Stimulated activated CD8-positive, alpha-beta memory T cell treated with anti-CD3 and anti-CD28 coated beads, Interleukin-4, amount 100 ng/mL, for 1 hour (primary cell): ENCODE measurements at regions not wholly inside any gene's neighbourhood (a gene's known extent, or its start where the extent isn't known, plus 50 kb on each side); places are given as distances from the start of the nearest gene placed in this dataset.

Experiments
- DNase-seq, 2 donors: peaks; one replicate each; pipeline ENCODE4 v3.0.0-alpha.2; 2020; ENCODE audit warnings: low read depth in 2 of 2, low spot score in 1 of 2

- no peak for DNase-seq
Observed at GRCh38 chr2:120473522-120474271, 127.8 kb downstream of the INHBB start.

GRCh38 chr2:120474486-120474885 is 128.6 kb downstream of the INHBB start:
- no peak for DNase-seq

GRCh38 chr2:120476141-120476540 is 130.2 kb downstream of the INHBB start:
- DNase-seq: no peak

GRCh38 chr2:120477198-120477597 is 131.3 kb downstream of the INHBB start:
- no peak for DNase-seq

GRCh38 chr2:120477831-120478481 is 132.0 kb downstream of the INHBB start:
- no peak for DNase-seq

- DNase-seq: no peak
Observed at GRCh38 chr2:120480346-120480902, 134.5 kb downstream of the INHBB start.

- DNase-seq: no peak
Observed at GRCh38 chr2:120480903-120481445, 135.0 kb downstream of the INHBB start.

GRCh38 chr2:120481446-120482194 is 135.7 kb downstream of the INHBB start:
- no peak for DNase-seq

GRCh38 chr2:120482334-120482733 is 136.4 kb downstream of the INHBB start:
- DNase-seq: no peak

- no peak for DNase-seq
Observed at GRCh38 chr2:120483355-120483754, 137.4 kb downstream of the INHBB start.

- DNase-seq: no peak
Observed at GRCh38 chr2:120485096-120485495, 139.2 kb downstream of the INHBB start.

GRCh38 chr2:120486441-120486840 is 140.5 kb downstream of the INHBB start:
- DNase-seq: no peak

GRCh38 chr2:120486946-120487345 is 141.0 kb downstream of the INHBB start:
- DNase-seq: no peak

- no peak for DNase-seq
Observed at GRCh38 chr2:120488531-120488930, 142.6 kb downstream of the INHBB start.

GRCh38 chr2:120489023-120489422 is 143.1 kb downstream of the INHBB start:
- no peak for DNase-seq

GRCh38 chr2:120490091-120490798 is 144.3 kb downstream of the INHBB start:
- DNase-seq: no peak

GRCh38 chr2:120491111-120491625 is 145.2 kb downstream of the INHBB start:
- DNase-seq: no peak

GRCh38 chr2:120493231-120493630 is 147.3 kb downstream of the INHBB start:
- no peak for DNase-seq

GRCh38 chr2:120494446-120494845 is 148.5 kb downstream of the INHBB start:
- no peak for DNase-seq

- no peak for DNase-seq
Observed at GRCh38 chr2:120495586-120495985, 149.7 kb downstream of the INHBB start.

GRCh38 chr2:120496235-120496634 is 150.3 kb downstream of the INHBB start:
- no peak for DNase-seq
